Body of pancreas (tissue), 4 donors: ENCODE measurements at regions not wholly inside any gene's neighbourhood (a gene's known extent, or its start where the extent isn't known, plus 50 kb on each side); places are given as distances from the start of the nearest gene placed in this dataset.

Experiments used
- ATAC-seq: fragments of 150-250 bp; one replicate; pipeline ENCODE4 v1.9.1; 2016
- DNase-seq, 4 donors: peaks; one replicate each; pipeline ENCODE4 v3.0.0-alpha.2; 2019
- H3K27ac ChIP-seq, 4 donors: fragments of 200-600 bp; sonication (generic); 1 replicate in 3 of 4; 2 replicates in 1 of 4; pipeline versions ENCODE4 v1.5.1 to v1.6.1; 2016 to 2019; ENCODE audit warnings: mild to moderate bottlenecking in 1 of 4, mixed read lengths in 1 of 4, moderate library complexity in 1 of 4
- H3K27me3 ChIP-seq, 2 donors: fragments of 200-600 bp; sonication (generic); one replicate each; pipeline ENCODE4 v1.6.0; 2016; ENCODE audit warnings: mild to moderate bottlenecking in 1 of 2
- H3K36me3 ChIP-seq, 2 donors: fragments of 200-600 bp; sonication (generic); replicated peaks in 1 of 2; 2 replicates each; pipeline ENCODE4 v1.5.1; 2016; ENCODE audit warnings: low read depth in 2 of 2; ENCODE audit not compliant: insufficient read depth in 1 of 2
- H3K4me1 ChIP-seq: fragments of 200-600 bp; sonication (generic); one replicate; pipeline ENCODE4 v1.6.0; 2016
- H3K4me3 ChIP-seq, 2 donors: fragments of 200-600 bp; sonication (generic); 1 replicate in 1 of 2; 2 replicates in 1 of 2; pipeline ENCODE4 v1.5.1; 2016 to 2019
- H3K9me3 ChIP-seq, 3 donors: fragments of 200-600 bp; sonication (generic); 1 replicate in 2 of 3; 2 replicates in 1 of 3; pipeline ENCODE4 v1.5.1; 2016
- POLR2A ChIP-seq, 3 donors: fragments of 450-650 bp; IDR thresholded peaks; one replicate each; pipeline ENCODE4 v1.6.1; 2016; ENCODE audit warnings: antibody characterized with exemption in 3 of 3, mild to moderate bottlenecking in 2 of 3
- WGBS, 2 donors: methylation state at CpG; one replicate each; pipeline ENCODE4 v1.1.5; 2017; 5-methylcytosine and 5-hydroxymethylcytosine counted together
- intact Hi-C: fragments of 100-400 bp; cut with DNase I; formaldehyde crosslinking; loops from one replicate; pipeline ENCODE4 v1.15.1; 2023
- TF ChIP-seq, protein P1 (sequence below), 7 experiments: fragments of 450-650 bp in 4 of 7; fragments of 200-600 bp in 3 of 7; sonication (generic) in 3 of 7; IDR thresholded peaks; one replicate each; pipeline ENCODE4 v1.5.1; 2016 to 2019; ENCODE audit warnings: antibody characterized with exemption in 7 of 7

- Histone ChIP-seq H3K27me3 (no peaks in the 10 kb centered on the region), H3K36me3 (no peaks in the 10 kb centered on the region), H3K4me3 (no peak overlapping the region), H3K9me3 (no peaks in the 10 kb centered on the region), H3K4me1 (peaks cover 26% of the 10 kb centered on the region), H3K27ac (no peak overlapping the region)
- no peak for DNase-seq
- TF ChIP-seq POLR2A (IDR thresholded peaks at IDR 0.05): no peak
- TF ChIP-seq, protein P1, sequence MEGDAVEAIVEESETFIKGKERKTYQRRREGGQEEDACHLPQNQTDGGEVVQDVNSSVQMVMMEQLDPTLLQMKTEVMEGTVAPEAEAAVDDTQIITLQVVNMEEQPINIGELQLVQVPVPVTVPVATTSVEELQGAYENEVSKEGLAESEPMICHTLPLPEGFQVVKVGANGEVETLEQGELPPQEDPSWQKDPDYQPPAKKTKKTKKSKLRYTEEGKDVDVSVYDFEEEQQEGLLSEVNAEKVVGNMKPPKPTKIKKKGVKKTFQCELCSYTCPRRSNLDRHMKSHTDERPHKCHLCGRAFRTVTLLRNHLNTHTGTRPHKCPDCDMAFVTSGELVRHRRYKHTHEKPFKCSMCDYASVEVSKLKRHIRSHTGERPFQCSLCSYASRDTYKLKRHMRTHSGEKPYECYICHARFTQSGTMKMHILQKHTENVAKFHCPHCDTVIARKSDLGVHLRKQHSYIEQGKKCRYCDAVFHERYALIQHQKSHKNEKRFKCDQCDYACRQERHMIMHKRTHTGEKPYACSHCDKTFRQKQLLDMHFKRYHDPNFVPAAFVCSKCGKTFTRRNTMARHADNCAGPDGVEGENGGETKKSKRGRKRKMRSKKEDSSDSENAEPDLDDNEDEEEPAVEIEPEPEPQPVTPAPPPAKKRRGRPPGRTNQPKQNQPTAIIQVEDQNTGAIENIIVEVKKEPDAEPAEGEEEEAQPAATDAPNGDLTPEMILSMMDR (IDR thresholded peaks at IDR 0.05): no peak
- intact Hi-C loops: no loop called here
- no peak for ATAC-seq
- 80 to 88% methylated on average over 2 of the region's 2 CpGs for WGBS, 2 donors
These were observed 62.8 kb downstream of the CXCL12 start for GRCh38 chr10:44322137-44322536.

- WGBS, 2 donors: 29 to 34% methylated on average over 3 of the region's 3 CpGs
- no peak for ATAC-seq
- peaks cover 12% of the 10 kb centered on the region for H3K4me1 ChIP-seq
These were observed 64.1 kb downstream of the CXCL12 start for GRCh38 chr10:44320756-44321155.

DNA sequence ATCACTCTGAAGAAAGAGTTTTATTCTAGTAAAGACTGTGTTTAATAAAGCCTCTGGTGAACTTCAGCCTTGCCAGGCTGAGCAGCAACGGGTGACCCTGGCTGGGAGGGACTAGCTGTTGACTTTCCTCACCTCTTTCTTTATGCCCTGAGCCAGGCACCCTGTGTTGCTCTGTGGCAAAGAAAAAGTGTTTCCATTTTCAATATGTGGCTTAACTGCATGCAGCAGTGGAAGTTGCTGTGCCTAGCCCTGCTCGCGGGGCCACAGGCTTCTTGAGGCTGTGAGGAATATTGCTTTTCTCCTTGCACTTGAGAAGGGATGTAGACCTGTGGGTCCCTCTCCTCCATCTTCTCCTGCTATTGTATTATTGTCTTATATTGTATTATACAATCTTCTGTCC lies 67.0 kb downstream of the CXCL12 start:
- intact Hi-C loops: loop anchor here (10.0 kb wide), 1 partner anchor 67 kb away; the partner anchor contains the start of gene CXCL12
- WGBS, 2 donors: 80 to 83% methylated on average over 3 of the region's 3 CpGs
- no peaks in the 10 kb centered on the region for H3K9me3 ChIP-seq

More at GRCh38 chr10:44320756-44321155, 64.1 kb downstream of the CXCL12 start:
- DNase-seq: no peak
- H3K9me3 ChIP-seq: no peaks in the 10 kb centered on the region
- no peak overlapping the region for H3K27ac ChIP-seq
- TF ChIP-seq, protein P1 (IDR thresholded peaks at IDR 0.05): no peak
- TF ChIP-seq POLR2A (IDR thresholded peaks at IDR 0.05): no peak
- H3K36me3 ChIP-seq: no peaks in the 10 kb centered on the region
- intact Hi-C loops: no loop called here
- no peaks in the 10 kb centered on the region for H3K27me3 ChIP-seq
- H3K4me3 ChIP-seq: no peak overlapping the region

GRCh38 chr10:44316922-44317215 lies 68.0 kb downstream of the CXCL12 start:
- WGBS, 2 donors: 86 to 93% methylated on average over 8 of the region's 8 CpGs
- H3K27ac ChIP-seq: no peak overlapping the region
- intact Hi-C loops: loop anchor here (10.0 kb wide), 1 partner anchor 68 kb away; the partner anchor contains the start of gene CXCL12
- H3K9me3 ChIP-seq: no peaks in the 10 kb centered on the region
- no peaks in the 10 kb centered on the region for H3K36me3 ChIP-seq
- no peak for TF ChIP-seq POLR2A (IDR thresholded peaks at IDR 0.05)
- TF ChIP-seq, protein P1 (IDR thresholded peaks at IDR 0.05): no peak
- no peaks in the 10 kb centered on the region for H3K4me1 ChIP-seq
- no peaks in the 10 kb centered on the region for H3K27me3 ChIP-seq
- ATAC-seq (no peak), DNase-seq (no peak)
- H3K4me3 ChIP-seq: no peak overlapping the region

More for the DNA sequence above, 67.0 kb downstream of the CXCL12 start:
- Histone ChIP-seq H3K27ac (no peak overlapping the region), H3K36me3 (no peaks in the 10 kb centered on the region), H3K4me3 (no peak overlapping the region), H3K4me1 (no peaks in the 10 kb centered on the region), H3K27me3 (no peaks in the 10 kb centered on the region)
- ATAC-seq: no peak
- DNase-seq: no peak
- TF ChIP-seq POLR2A (IDR thresholded peaks at IDR 0.05): no peak
- TF ChIP-seq, protein P1 (IDR thresholded peaks at IDR 0.05): no peak

- DNase-seq: peak in 3 of 4 donors; percentile 25 to 65 (median 60)
- TF ChIP-seq POLR2A (IDR thresholded peaks at IDR 0.05): no peak
- TF ChIP-seq, protein P1 (IDR thresholded peaks at IDR 0.05): no peak
- Histone ChIP-seq H3K27me3 (no peaks in the 10 kb centered on the region), H3K27ac (no peak overlapping the region), H3K4me3 (no peak overlapping the region), H3K36me3 (no peaks in the 10 kb centered on the region), H3K4me1 (no peaks in the 10 kb centered on the region), H3K9me3 (no peaks in the 10 kb centered on the region)
- ATAC-seq: peak; percentile 72
- WGBS, 2 donors: 57 to 70% methylated on average over 8 of the region's 8 CpGs
- intact Hi-C loops: loop anchor here (10.0 kb wide), 1 partner anchor 68 kb away; the partner anchor contains the start of gene CXCL12
These were observed 68.5 kb downstream of the CXCL12 start for GRCh38 chr10:44316187-44316921.
